Activated CD8-positive, alpha-beta memory T cell treated with anti-CD3 and anti-CD28 coated beads, Interleukin-2, amount 50 U/mL, for 48 hours (primary cell): ENCODE measurements at regions not wholly inside any gene's neighbourhood (a gene's known extent, or its start where the extent isn't known, plus 50 kb on each side); places are given as distances from the start of the nearest gene placed in this dataset.

Experiments used
- DNase-seq: peaks from one replicate; pipeline ENCODE4 v3.0.0-alpha.2; 2020

DNA sequence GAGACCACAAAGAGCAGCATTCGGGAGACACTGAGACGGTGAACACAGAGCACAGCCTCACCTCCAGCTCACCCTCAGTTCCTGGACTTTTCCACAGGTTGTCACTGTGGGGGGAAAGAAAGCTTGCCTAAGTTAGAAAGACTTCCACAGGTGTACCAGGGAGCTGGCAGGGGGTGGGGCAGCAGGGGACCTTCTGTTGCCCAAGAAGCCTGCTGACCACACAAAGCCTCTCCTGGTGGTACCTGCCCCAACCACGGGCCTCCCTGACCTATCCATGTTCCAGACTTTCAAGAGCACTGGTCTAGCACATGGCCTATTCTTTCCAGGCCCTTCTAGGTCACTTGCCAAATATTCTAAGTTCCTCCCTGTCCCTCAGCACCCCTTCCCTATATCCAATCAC lies 550.8 kb downstream of the BNC2 start:
- no peak for DNase-seq

- no peak for DNase-seq
Observed at GRCh38 chr9:16320338-16320902, 550.0 kb downstream of the BNC2 start.

DNA sequence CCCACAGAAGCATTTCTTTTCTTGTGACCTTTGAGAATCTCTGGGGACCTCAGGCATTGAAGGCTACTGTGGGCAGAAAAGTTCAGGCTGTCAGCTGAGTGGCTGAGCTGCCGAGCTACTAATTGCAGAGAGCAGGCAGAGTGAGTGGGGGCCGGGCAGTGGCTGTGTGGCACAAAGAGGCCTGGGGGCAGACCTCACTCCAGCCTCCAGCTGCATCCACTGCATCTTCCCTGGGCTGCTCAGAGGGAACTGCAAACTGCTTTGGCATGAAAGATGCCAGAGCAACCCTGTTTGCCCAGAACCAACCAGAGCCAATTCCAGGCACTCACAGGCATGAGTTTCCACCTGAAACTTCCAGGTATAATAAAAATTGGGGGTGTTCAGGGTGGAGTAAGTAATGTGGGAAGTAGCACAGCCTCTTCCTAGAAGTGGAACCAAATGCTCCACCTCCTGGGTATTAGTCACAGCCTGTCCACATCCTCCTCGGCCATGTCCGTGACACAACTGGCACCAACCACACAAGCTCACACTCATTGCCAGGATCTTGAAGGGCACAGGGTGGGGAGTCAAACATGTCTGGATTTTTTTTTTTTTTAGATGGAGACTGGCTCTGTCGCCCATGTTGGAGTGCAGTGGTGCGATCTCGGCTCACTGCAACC lies 548.9 kb downstream of the BNC2 start:
- no peak for DNase-seq

DNA sequence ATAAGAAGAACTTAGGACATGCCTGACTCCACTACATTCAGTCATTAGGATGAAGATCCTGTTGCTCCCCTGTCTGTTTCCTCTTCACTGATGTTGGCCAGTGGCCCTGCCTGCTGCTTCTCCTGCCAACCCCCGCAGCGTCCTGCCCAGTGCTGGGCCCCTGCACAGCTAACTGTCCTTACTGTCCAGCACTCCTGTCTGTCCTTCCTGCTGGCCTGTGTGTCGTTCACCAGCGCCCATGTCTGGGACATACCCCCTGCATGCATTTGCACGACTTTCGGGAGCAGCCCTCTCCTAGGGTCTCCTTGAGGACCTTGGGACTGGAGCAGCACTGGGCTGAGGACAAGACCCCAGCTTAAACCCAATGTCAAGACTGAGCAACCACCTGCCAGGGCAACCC lies 547.6 kb downstream of the BNC2 start:
- DNase-seq, result no peak

DNA sequence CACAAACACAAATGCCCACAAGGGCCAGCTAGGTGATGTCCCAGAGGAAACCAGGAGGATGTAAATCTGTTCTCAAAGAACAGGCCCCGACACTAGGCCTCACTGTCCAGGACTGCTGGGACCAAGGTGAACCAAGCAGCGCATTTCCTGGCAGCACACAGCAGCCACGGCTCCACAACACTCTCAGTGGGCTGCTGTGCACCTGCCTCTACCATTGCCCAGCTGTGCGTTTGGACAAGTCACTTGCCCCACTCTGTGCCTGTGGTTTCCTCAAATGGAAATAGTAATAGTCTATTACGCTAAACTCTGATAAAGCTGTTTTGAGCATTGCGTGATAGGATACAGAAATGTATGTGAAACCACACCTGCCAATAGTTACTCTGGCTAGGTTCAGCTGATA lies 544.5 kb downstream of the BNC2 start:
- DNase-seq, result no peak

GRCh38 chr9:16328349-16328748 lies 542.1 kb downstream of the BNC2 start:
- DNase-seq, result no peak

DNA sequence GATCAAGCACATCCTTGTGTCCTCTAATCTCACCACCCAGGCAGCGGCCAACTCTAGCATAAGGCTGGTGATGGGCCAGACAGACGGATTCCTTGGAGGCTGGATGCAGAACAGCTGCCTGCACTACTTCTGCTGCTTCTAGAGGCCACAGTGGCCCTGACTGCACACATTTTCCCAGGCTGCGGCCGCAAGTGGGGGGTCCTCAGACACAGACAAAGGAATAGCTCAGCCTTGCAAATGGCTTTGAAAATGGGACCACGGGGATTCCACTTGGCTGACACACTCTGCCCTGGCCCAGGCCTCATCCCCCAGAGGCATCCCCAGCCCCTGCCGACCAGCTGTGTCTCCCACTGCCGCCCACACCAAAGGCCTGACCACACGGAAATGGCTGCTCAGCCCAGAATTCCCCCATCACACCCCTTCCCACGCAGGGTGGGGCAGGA lies 540.8 kb downstream of the BNC2 start:
- no peak for DNase-seq

- no peak for DNase-seq
Observed at GRCh38 chr9:16331031-16331430, 539.4 kb downstream of the BNC2 start.

DNA sequence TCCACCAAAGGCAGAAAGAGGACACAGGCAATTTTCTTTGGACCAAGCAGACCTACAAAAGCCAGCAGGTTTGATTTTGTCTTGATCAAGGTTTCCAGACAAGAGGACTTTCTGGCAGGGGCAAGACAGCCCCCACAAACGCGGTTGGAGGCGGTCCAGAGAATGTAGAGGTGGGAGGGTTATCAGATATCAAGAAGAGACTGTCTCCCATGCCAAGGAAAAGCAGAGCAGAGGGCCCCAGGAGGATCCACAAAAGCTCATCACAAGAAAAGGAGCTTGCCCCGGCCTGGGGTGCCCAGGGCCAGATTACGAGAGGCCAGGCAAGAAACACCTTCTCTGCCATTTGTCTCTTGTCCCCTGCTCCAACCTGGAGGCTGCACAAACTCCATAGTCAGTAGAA lies 538.9 kb downstream of the BNC2 start:
- no peak for DNase-seq

- no peak for DNase-seq
Observed at GRCh38 chr9:16333691-16334090, 536.8 kb downstream of the BNC2 start.

GRCh38 chr9:16335788-16336580 lies 534.5 kb downstream of the BNC2 start:
- no peak for DNase-seq

- DNase-seq, result no peak
Observed at GRCh38 chr9:16336833-16337232, 533.6 kb downstream of the BNC2 start.

GRCh38 chr9:16337322-16338029 lies 533.0 kb downstream of the BNC2 start:
- DNase-seq, result no peak

- DNase-seq, result no peak
Observed at GRCh38 chr9:16341177-16341576, 529.3 kb downstream of the BNC2 start.

DNA sequence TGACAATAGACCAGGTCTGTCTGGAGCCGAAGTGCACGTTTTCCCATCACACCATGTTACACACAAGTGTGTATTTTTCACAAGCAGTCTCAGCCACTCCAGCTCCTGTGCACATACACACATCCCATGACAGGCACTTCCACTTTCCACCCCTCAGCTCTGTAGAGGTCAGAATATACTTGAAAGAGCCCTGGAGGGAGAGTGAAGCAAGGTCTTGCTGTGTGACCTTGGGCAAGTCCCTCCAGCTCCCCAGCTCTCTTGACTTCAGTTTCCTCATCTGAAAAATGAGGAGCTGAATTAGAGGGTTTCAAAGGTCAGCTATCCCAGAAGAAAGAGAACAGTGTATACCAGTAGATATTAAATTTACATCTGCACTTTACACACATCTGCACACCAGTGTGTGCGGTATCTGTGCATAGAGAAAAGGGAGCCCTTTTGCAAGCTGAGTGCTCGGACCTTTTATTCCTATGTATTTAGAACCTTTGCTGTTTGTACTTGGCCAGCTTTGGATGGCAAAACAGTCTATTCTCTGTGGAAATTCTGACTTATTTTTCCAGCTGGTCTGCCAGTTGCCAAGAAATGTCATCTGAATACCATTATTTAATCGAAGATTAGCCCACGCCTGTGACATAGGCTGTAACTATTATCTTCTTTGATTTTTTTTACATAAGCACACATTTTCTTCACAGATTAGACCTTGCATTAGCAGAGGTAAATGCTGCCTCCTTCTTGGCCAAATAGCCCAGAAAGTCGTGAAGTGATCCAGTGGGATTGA lies 528.0 kb downstream of the BNC2 start:
- DNase-seq, result no peak

DNA sequence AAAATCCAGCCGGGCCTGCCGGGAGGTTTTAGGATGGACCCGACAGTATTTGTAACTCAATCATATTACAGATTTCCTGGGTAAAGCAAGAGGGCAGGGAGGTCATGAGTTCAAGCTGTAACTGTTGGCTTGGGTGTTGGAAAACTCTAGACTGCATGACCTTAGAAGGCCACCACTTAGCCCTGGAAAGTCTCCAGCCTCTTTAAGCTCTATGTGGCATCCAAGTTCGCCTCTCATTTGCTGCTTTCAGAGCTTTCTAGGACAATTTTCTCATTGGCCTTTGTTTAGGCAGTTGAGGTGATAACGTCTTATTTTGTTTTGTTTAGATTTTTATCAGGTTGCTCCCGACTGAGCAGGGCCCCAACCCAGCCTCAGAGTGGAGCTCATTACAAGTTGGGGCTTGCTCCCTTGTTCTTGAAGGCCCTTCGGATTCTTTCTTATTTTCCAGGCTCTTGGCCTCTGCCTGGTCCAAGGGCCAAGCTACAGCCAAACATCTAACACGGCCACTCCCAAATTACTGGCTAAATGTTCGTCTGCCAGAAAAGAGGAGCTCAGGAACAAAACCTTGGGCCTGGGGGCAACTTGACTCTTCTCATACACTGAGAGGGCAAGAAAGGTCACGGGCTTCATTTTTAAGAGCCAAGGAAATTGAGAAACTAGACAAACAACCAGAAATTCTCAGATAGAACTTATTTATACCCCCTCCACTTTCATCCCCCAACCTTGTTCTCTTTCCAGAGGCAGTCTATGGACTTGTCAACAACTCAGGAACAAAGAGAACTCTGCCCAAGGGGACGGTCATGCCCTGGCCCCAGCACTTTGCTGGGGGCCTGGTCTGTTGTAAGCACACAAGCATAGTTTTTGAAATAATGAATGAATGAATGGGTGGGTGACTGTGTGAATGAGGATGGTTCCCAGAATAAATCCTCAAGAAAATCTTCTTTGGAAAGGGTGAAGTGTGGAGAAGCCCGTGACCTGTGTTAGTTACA lies 526.9 kb downstream of the BNC2 start:
- DNase-seq, result no peak

- no peak for DNase-seq
Observed at GRCh38 chr9:16344343-16344742, 526.1 kb downstream of the BNC2 start.

DNA sequence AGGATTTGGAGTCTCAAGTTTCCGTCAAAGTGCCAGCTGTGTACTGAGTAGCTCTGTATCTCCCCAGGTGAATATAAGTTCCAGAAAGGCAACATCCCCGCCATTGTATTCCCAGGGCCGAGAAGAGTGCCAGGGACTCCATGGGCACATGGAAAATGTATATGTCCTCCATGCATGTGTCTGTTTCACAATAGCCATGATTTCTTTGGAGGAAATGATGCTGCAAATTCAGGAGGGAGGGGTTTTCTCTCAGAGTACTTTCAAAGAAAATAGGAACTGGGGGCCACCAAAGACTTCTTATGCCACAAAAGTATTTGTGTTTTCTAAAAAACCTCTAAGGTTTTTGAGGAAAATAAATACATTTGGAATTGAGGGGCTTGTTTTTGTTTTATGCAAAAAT lies 524.6 kb downstream of the BNC2 start:
- no peak for DNase-seq

GRCh38 chr9:16347886-16348285 lies 522.6 kb downstream of the BNC2 start:
- DNase-seq, result no peak

DNA sequence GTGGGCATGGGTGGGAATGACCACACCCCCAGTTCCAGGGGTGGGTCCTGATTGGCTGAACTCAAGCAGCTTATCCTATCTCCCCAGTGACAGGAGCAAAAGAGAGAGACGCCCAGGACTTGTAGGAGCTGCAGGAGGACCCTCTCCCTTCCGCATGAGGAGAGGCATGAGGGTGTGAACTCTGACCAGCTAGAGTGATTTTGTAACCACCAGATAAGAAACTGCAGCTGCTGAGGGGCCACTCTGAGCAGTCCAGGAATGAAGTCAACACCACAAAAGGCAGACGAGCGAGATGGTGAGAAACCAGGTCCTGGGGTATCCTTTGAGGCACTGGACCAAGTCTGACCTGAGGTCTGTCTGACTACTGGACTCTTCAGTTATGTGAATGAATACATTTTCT lies 521.9 kb downstream of the BNC2 start:
- no peak for DNase-seq

DNA sequence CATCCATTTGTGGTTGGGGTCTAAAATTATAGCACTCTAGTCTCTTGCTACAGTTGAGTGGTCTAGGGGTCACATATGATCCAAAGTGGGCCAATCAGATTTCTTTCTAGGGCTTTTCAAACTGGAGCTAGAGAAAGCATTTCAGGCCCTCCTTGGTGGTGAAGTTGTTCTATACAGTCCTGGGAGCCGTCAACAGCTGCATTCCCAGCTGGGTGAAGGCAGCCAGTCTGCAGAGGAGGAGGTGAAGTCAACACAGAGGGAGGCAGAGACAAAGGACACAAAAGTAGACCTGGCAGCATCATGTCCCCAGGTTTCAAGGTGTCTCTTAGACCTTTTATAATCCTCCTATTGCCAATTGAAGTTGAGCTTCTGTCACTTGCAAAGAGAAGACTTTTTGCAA lies 518.2 kb downstream of the BNC2 start:
- no peak for DNase-seq
